ENCODE measurements at regions not wholly inside any gene's neighbourhood (a gene's known extent, or its start where the extent isn't known, plus 50 kb on each side); places are given as distances from the start of the nearest gene placed in this dataset.

GRCh38 chr6:92130944-92131343, 1288.4 kb downstream of the EPHA7 start:
- no peaks in the 10 kb centered on the region for H3K27me3 Mint-ChIP-seq
- no peak overlapping the region for H3K4me3 Mint-ChIP-seq
- peaks cover 9 to 17% of the 10 kb centered on the region in 2 donors for H3K9me3 Mint-ChIP-seq
- ATAC-seq (replicated peaks) (no peak), DNase-seq (no peak)
- H3K27ac Mint-ChIP-seq: no peak overlapping the region
- H3K36me3 Mint-ChIP-seq (ENCODE audit: insufficient read depth): no peaks in the 10 kb centered on the region
- no peaks in the 10 kb centered on the region for H3K4me1 Mint-ChIP-seq (ENCODE audit: low read depth in 2 of 2)

GRCh38 chr6:92126983-92127382, 1292.4 kb downstream of the EPHA7 start:
- no peak overlapping the region for H3K27ac Mint-ChIP-seq
- H3K4me3 Mint-ChIP-seq: no peak overlapping the region
- ATAC-seq (replicated peaks) (no peak), DNase-seq (no peak)
- no peaks in the 10 kb centered on the region for H3K36me3 Mint-ChIP-seq (ENCODE audit: insufficient read depth)
- H3K27me3 Mint-ChIP-seq: no peaks in the 10 kb centered on the region
- H3K9me3 Mint-ChIP-seq: peaks cover 9 to 12% of the 10 kb centered on the region in 2 donors
- H3K4me1 Mint-ChIP-seq (ENCODE audit: low read depth in 2 of 2): no peaks in the 10 kb centered on the region

GRCh38 chr6:92126088-92126487, 1293.3 kb downstream of the EPHA7 start:
- Mint-ChIP-seq H3K36me3 (ENCODE audit: insufficient read depth) (no peaks in the 10 kb centered on the region), H3K4me1 (ENCODE audit: low read depth in 2 of 2) (no peaks in the 10 kb centered on the region), H3K27ac (no peak overlapping the region), H3K4me3 (no peak overlapping the region), H3K27me3 (no peaks in the 10 kb centered on the region), H3K9me3 (peaks cover 6 to 12% of the 10 kb centered on the region in 2 donors)
- DNase-seq: no peak
- no peak for ATAC-seq (replicated peaks)

- Mint-ChIP-seq H3K27ac (no peak overlapping the region), H3K9me3 (peaks cover 6 to 12% of the 10 kb centered on the region in 2 donors), H3K36me3 (ENCODE audit: insufficient read depth) (no peaks in the 10 kb centered on the region), H3K4me1 (ENCODE audit: low read depth in 2 of 2) (no peaks in the 10 kb centered on the region), H3K27me3 (no peaks in the 10 kb centered on the region), H3K4me3 (no peak overlapping the region)
- DNase-seq (no peak), ATAC-seq (replicated peaks) (no peak)
These were observed 1293.7 kb downstream of the EPHA7 start for GRCh38 chr6:92125681-92126080.

GRCh38 chr6:92124200-92124651, 1295.1 kb downstream of the EPHA7 start:
- no peaks in the 10 kb centered on the region for H3K36me3 Mint-ChIP-seq (ENCODE audit: insufficient read depth)
- H3K27ac Mint-ChIP-seq: no peak overlapping the region
- H3K9me3 Mint-ChIP-seq: peaks cover 6 to 12% of the 10 kb centered on the region in 2 donors
- no peak for DNase-seq
- H3K4me3 Mint-ChIP-seq: no peak overlapping the region
- H3K4me1 Mint-ChIP-seq (ENCODE audit: low read depth in 2 of 2): no peaks in the 10 kb centered on the region
- H3K27me3 Mint-ChIP-seq: no peaks in the 10 kb centered on the region
- ATAC-seq (replicated peaks): no peak

GRCh38 chr6:92122746-92123145, 1296.6 kb downstream of the EPHA7 start:
- Mint-ChIP-seq H3K4me1 (ENCODE audit: low read depth in 2 of 2) (no peaks in the 10 kb centered on the region), H3K4me3 (no peak overlapping the region), H3K36me3 (ENCODE audit: insufficient read depth) (no peaks in the 10 kb centered on the region), H3K9me3 (peaks cover 6 to 12% of the 10 kb centered on the region in 2 donors), H3K27ac (no peak overlapping the region), H3K27me3 (no peaks in the 10 kb centered on the region)
- no peak for DNase-seq
- no peak for ATAC-seq (replicated peaks)

GRCh38 chr6:92121228-92121627, 1298.1 kb downstream of the EPHA7 start:
- Mint-ChIP-seq H3K27me3 (no peaks in the 10 kb centered on the region), H3K4me1 (ENCODE audit: low read depth in 2 of 2) (no peaks in the 10 kb centered on the region), H3K4me3 (no peak overlapping the region), H3K27ac (no peak overlapping the region), H3K9me3 (peaks cover 2 to 6% of the 10 kb centered on the region in 2 donors), H3K36me3 (ENCODE audit: insufficient read depth) (no peaks in the 10 kb centered on the region)
- DNase-seq (no peak), ATAC-seq (replicated peaks) (no peak)

- Mint-ChIP-seq H3K36me3 (ENCODE audit: insufficient read depth) (no peaks in the 10 kb centered on the region), H3K9me3 (peaks cover 0 to 2% of the 10 kb centered on the region in 2 donors), H3K4me3 (no peak overlapping the region), H3K27ac (no peak overlapping the region), H3K4me1 (ENCODE audit: low read depth in 2 of 2) (no peaks in the 10 kb centered on the region), H3K27me3 (no peaks in the 10 kb centered on the region)
- no peak for ATAC-seq (replicated peaks)
- no peak for DNase-seq
These were observed 1301.6 kb downstream of the EPHA7 start for GRCh38 chr6:92117800-92118199.

- Mint-ChIP-seq H3K4me1 (ENCODE audit: low read depth in 2 of 2) (no peaks in the 10 kb centered on the region), H3K9me3 (peaks cover 4 to 7% of the 10 kb centered on the region in 2 donors), H3K27ac (no peak overlapping the region), H3K4me3 (no peak overlapping the region), H3K36me3 (ENCODE audit: insufficient read depth) (no peaks in the 10 kb centered on the region), H3K27me3 (no peaks in the 10 kb centered on the region)
- ATAC-seq (replicated peaks) (no peak), DNase-seq (no peak)
These were observed 1304.6 kb downstream of the EPHA7 start for GRCh38 chr6:92114797-92115196.

- H3K36me3 Mint-ChIP-seq (ENCODE audit: insufficient read depth): no peaks in the 10 kb centered on the region
- DNase-seq (no peak), ATAC-seq (replicated peaks) (no peak)
- peaks cover 4 to 8% of the 10 kb centered on the region in 2 donors for H3K9me3 Mint-ChIP-seq
- no peaks in the 10 kb centered on the region for H3K4me1 Mint-ChIP-seq (ENCODE audit: low read depth in 2 of 2)
- H3K27me3 Mint-ChIP-seq: no peaks in the 10 kb centered on the region
- H3K4me3 Mint-ChIP-seq: no peak overlapping the region
- no peak overlapping the region for H3K27ac Mint-ChIP-seq
These were observed 1305.2 kb downstream of the EPHA7 start for GRCh38 chr6:92114091-92114675.

GRCh38 chr6:92111386-92111785, 1308.0 kb downstream of the EPHA7 start:
- Mint-ChIP-seq H3K4me3 (no peak overlapping the region), H3K27me3 (no peaks in the 10 kb centered on the region), H3K4me1 (ENCODE audit: low read depth in 2 of 2) (no peaks in the 10 kb centered on the region), H3K36me3 (ENCODE audit: insufficient read depth) (no peaks in the 10 kb centered on the region), H3K27ac (no peak overlapping the region), H3K9me3 (peaks cover 10 to 31% of the 10 kb centered on the region in 2 donors)
- DNase-seq: no peak
- no peak for ATAC-seq (replicated peaks)

GRCh38 chr6:92110403-92110802, 1309.0 kb downstream of the EPHA7 start:
- Mint-ChIP-seq H3K27ac (no peak overlapping the region), H3K9me3 (peaks cover 11 to 37% of the 10 kb centered on the region in 2 donors), H3K4me3 (no peak overlapping the region), H3K27me3 (no peaks in the 10 kb centered on the region), H3K4me1 (ENCODE audit: low read depth in 2 of 2) (no peaks in the 10 kb centered on the region), H3K36me3 (ENCODE audit: insufficient read depth) (no peaks in the 10 kb centered on the region)
- ATAC-seq (replicated peaks): no peak
- DNase-seq: no peak

- no peaks in the 10 kb centered on the region for H3K36me3 Mint-ChIP-seq (ENCODE audit: insufficient read depth)
- H3K9me3 Mint-ChIP-seq: peaks cover 12 to 37% of the 10 kb centered on the region in 2 donors
- ATAC-seq (replicated peaks): no peak
- H3K27me3 Mint-ChIP-seq: no peaks in the 10 kb centered on the region
- no peak for DNase-seq
- no peak overlapping the region for H3K27ac Mint-ChIP-seq
- no peak overlapping the region for H3K4me3 Mint-ChIP-seq
- no peaks in the 10 kb centered on the region for H3K4me1 Mint-ChIP-seq (ENCODE audit: low read depth in 2 of 2)
These were observed 1309.4 kb downstream of the EPHA7 start for GRCh38 chr6:92109956-92110355.

- Mint-ChIP-seq H3K36me3 (ENCODE audit: insufficient read depth) (no peaks in the 10 kb centered on the region), H3K27ac (no peak overlapping the region), H3K27me3 (no peaks in the 10 kb centered on the region), H3K4me3 (no peak overlapping the region), H3K9me3 (peaks cover 14 to 37% of the 10 kb centered on the region in 2 donors), H3K4me1 (ENCODE audit: low read depth in 2 of 2) (no peaks in the 10 kb centered on the region)
- no peak for ATAC-seq (replicated peaks)
- no peak for DNase-seq
These were observed 1310.1 kb downstream of the EPHA7 start for GRCh38 chr6:92109256-92109655.

Measured in effector memory CD8-positive, alpha-beta T cell (primary cell).